Vagina (tissue), 2 donors: ENCODE measurements at regions not wholly inside any gene's neighbourhood (a gene's known extent, or its start where the extent isn't known, plus 50 kb on each side); places are given as distances from the start of the nearest gene placed in this dataset.

ENCODE experiments used
- CTCF ChIP-seq, 3 experiments: fragments of 450-650 bp in 2 of 3; fragments of 200-600 bp in 1 of 3; sonication (generic) in 1 of 3; IDR thresholded peaks; one replicate each; pipeline ENCODE4 v1.5.1; 2017 to 2019; ENCODE audit warnings: antibody characterized with exemption in 3 of 3, mild to moderate bottlenecking in 2 of 3, moderate library complexity in 2 of 3
- POLR2A ChIP-seq, 2 donors: fragments of 450-650 bp; IDR thresholded peaks; one replicate each; pipeline ENCODE4 v1.6.1; 2017; ENCODE audit warnings: antibody characterized with exemption in 2 of 2, mild to moderate bottlenecking in 2 of 2, moderate library complexity in 2 of 2
- POLR2AphosphoS5 ChIP-seq, 2 donors: sonication (generic); formaldehyde crosslinking; IDR thresholded peaks; one replicate each; pipeline ENCODE4 v1.9.0; 2017; ENCODE audit warnings: antibody characterized with exemption in 2 of 2, mild to moderate bottlenecking in 2 of 2, low read depth in 1 of 2; ENCODE audit not compliant: insufficient read depth in 1 of 2

- TF ChIP-seq CTCF (IDR thresholded peaks at IDR 0.05) = no peak
- no peak for TF ChIP-seq POLR2A (IDR thresholded peaks at IDR 0.05)
- no peak for TF ChIP-seq POLR2AphosphoS5 (IDR thresholded peaks at IDR 0.05; ENCODE audit: insufficient read depth in 1 of 2, low read depth in 1 of 2)
Measured at GRCh38 chr19:34085336-34085735, 87.0 kb upstream of the LSM14A start.
